Activated T-cell treated with anti-CD3 and anti-CD28 coated beads for 4 hours (primary cell): ENCODE measurements at regions not wholly inside any gene's neighbourhood (a gene's known extent, or its start where the extent isn't known, plus 50 kb on each side); places are given as distances from the start of the nearest gene placed in this dataset.

ENCODE experiments used
- DNase-seq: peaks from one replicate; pipeline ENCODE4 v3.0.0-alpha.2; 2020

- DNase-seq = no peak
Observed at GRCh38 chr1:221109930-221110329, 230.7 kb downstream of the HLX start.

DNA sequence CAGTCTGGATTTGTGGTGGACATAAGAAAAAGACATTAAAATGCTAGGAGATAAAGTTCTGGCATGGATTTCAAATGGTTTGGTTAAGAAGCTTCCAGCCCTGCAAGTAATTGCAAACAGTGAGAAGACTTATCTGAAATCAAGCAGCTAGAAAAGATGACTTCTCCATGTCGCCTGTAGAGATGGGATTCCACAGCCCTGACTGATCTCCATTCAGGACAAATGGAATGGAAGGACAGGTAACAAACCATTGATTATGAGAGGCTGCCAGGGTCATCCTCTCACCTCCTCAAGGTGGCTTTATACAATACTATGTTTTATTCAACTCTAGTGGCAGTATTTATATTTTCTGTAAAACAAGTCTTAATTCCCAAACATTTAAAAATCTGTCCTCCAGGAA, 237.9 kb downstream of the HLX start:
- no peak for DNase-seq

GRCh38 chr1:221117548-221117951, 238.3 kb downstream of the HLX start:
- no peak for DNase-seq

GRCh38 chr1:221118176-221118937, 239.1 kb downstream of the HLX start:
- no peak for DNase-seq

DNA sequence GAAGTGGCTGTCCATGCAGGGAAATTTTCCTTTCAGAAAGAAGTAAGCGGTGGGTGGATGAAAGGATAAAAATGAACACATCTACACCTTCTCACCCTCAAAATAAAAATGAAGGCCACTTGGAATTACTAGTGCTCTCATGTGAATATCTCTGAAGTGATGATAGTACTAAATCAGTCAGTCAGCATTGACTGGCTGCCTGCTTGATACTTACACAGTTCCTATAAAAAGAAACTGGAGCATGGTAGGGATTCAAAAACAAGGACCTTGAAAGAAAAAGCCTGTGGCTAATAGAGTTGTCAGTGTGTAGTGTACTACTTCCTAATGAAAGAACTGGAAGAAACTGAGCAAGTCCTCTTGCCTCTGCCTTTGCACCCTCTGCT, 239.7 kb downstream of the HLX start:
- no peak for DNase-seq

DNA sequence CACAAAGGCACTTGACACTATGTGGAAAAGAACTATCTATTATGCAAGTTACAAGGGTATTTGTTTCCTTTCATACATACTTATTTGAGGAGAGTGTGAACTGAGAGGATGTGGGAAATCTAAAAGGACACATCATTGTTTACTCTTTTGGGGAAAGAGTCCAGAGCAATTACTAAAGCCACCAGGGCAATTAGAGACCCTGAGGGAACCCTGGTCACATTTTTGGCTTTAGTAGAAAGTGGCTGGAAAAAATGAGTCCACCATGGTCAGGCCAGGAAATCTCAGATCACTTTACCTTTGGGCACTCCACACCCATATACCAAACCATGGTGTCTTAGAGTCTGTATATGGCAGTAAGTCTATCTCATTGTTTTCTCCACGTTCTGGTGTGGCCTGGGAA, 243.3 kb downstream of the HLX start:
- DNase-seq = no peak

DNA sequence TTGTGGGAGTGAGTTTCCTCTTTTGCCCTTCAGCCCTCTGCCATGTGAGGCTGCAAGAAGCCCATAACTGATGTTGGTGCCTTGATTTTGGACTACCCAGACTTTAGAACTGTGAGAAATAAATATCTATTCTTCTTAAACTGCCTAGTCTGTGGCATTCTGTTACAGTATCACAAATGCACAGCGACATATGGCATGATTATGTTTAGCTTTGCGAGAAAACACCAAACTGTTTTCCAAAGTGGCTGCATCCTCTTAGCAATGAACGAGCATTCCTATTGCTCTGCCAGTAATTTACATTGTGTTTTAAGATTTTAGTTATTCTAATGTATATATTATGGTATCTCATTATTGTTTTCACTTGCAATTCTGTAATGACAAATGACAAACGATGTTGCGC, 246.7 kb downstream of the HLX start:
- DNase-seq = no peak

GRCh38 chr1:221137666-221138065, 258.4 kb downstream of the HLX start:
- no peak for DNase-seq

DNA sequence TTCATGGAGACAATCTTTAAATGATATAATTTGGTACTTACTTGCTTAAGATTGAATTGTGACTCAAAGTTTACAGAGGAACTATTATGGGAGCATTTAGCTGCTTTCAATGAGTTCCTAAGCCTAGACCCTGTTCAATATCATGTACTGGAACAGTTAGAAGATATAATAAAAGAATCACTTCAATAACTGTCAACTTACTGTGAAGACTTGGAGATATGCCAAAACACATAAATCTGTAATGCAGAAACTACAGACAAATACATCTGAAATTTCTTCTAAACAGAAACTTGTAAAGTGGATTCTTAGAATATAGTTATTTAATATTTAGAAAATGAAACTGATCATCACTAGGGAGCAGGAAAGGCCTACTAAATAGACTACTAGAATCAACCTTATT, 259.3 kb downstream of the HLX start:
- no peak for DNase-seq

DNA sequence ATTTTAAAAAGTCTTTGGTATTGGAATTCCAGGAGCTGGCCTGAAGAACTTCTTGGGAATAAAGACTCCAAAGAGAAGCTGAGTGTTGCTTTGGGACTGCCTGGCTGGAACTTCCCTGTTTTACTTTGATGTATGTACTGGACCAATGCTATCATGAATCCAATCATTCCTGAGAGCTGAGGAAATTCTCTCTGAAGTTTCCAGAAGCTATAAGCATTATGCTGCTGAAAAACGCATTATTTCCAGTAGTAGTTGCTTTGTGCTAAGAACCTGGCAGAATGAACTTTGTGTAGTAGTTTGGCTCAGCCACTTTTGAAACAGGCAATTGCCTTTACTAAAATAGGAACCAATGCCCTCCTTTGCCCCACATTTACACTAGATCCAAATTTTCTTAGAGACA, 260.7 kb downstream of the HLX start:
- DNase-seq = no peak

- DNase-seq = no peak
Observed at GRCh38 chr1:221141096-221141495, 261.9 kb downstream of the HLX start.

GRCh38 chr1:221141606-221142285, 262.5 kb downstream of the HLX start:
- DNase-seq = no peak

GRCh38 chr1:221148660-221149059, 269.4 kb downstream of the HLX start:
- DNase-seq = no peak

DNA sequence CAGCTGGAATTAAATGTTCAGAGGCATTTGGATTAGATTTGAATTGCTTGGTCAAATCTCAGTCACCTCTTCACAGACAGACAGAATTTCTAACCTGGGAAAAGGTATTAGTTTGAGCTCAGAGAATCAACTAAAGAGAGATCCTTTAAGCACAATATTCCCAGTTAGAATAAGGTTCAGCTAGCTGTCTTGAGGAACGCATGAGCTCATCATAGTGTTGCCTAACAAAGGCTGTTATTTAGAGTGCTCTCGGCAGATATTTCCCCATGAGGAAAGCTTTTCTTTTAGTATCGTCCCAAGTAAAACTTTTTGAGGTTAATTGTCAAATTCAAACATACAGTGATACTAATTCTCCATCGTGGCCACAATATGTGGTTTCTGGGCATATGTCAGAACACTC, 269.9 kb downstream of the HLX start:
- DNase-seq = no peak

DNA sequence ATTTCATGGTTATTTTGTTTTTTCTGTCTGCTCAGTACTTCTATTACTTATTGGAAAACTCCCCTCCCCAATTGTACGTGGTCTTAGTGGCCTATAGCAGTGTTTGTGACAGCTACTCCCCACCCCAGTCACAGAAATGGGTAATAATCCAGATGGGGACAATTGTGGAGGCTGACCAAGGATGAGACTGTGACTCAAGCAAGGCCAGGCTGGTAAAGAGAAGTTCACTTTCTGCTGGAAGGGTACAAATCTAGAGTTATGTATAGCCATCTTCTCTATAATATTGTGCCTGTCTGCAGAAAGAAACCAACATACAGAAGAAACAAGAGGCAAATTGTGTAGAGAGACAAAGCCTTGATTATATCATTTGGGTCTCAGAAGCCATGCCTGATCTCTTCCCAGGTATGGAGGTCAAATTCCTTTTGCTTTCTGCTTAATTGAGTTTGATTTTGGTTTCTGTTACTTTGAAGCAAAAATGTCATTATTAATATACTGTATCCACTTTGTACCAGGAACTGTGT, 270.4 kb downstream of the HLX start:
- no peak for DNase-seq

DNA sequence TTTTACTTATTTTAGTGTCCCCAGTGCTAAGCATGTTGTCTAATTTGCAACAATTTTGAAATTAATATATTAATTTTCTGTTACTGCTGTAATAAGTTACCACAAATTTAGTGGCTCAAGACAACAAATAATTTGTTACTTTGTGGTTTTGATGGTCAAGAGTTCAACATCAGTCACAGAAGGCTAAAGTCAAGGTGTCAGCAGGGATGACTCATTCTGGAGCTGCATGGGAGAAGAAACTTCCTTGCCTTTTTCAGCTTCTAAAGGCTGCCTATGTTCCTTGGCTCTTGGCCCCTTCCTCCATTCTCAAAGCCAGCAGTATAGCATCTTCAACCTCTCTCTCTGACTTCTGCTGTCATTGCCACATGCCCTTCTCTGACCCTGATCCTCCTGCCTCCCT, 271.8 kb downstream of the HLX start:
- DNase-seq = no peak

- DNase-seq = no peak
Observed at GRCh38 chr1:221154932-221155331, 275.7 kb downstream of the HLX start.

DNA sequence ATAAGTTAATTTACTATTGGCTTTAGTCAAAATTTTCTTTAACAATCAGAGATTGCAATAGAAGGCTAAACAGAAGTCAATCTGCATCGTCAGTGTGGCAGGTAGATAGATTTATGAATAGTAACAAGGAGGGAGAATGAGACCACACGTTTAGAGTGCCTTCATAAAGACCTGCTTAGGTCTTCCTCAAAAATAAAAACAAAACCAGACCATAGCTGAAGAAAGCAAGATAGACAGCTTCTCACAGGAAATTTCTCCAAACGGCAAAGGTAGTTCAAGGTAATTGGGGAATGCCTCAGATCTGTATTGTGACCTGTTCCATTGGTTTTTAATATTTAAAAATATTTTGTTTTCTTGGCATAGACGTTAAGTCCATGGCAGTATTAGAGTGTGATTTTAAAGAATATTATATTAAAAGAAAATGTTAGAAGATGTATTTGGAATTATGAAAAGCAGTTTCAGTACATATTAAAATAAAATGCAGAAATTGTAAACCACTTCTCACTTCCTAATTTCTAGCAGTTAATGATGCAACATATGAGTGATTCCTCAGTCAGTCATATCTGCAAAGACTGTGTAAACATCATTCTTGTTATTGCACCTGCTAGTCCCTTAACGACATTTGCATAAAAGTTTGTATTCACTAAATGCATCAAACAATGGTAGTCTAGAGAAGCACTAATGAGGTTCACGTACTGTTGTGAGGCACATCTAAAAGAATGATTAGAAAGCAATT, 278.0 kb downstream of the HLX start:
- no peak for DNase-seq

- DNase-seq = no peak
Observed at GRCh38 chr1:221159608-221160007, 280.4 kb downstream of the HLX start.

DNA sequence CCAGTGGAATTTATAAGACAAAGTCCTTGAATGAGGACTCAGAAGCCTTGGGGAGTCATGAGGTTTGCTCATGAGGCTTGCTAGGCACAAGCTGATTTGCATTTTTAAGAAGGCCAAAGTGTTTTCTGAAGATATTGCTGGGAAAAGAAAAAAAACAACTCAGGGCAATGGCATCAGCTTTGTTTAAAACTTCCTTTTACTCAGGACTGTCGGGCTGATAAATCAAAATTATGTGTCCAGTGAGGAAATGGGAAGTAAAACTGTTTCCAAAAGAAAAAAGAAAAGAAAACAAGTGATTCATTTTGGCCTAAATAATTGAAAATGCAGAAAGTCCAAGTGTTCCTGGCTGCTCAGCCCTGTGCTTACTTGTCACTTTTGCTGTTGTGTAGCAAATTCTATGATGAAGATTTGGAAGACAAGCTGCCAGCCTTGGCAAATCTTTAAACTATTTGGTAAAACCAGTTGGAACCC, 282.4 kb downstream of the HLX start:
- no peak for DNase-seq

DNA sequence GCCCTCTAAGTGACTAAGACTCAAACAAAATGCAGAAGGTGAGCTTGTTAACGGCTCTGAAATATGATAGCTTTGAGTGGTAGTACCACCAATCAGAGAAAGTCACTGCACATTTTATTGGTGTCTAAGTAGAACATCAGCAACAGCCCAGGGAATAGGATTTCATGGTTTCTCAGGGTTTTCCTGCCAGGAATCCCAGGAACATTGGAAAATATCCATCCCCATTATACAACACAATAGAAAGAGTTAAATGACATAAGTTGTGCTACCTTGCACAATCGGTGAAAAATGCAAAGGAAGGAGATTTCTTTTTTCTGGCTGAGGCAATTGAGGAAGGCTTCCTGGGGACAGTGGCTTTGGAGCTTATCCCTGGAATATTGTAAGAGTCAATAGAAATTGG, 283.1 kb downstream of the HLX start:
- no peak for DNase-seq

- DNase-seq = no peak
Observed at GRCh38 chr1:221162939-221163338, 283.7 kb downstream of the HLX start.

GRCh38 chr1:221164029-221164428, 284.8 kb downstream of the HLX start:
- DNase-seq = no peak
